Common myeloid progenitor, CD34-positive (primary cell): ENCODE measurements at regions not wholly inside any gene's neighbourhood (a gene's known extent, or its start where the extent isn't known, plus 50 kb on each side); places are given as distances from the start of the nearest gene placed in this dataset.
"Not testable (repeated sequence)": the region's sequence is repeated elsewhere in the genome, so short reads cannot be mapped to it uniquely, and the experiment has no call there.

Experiments
- CTCF ChIA-PET: fragments of 350-600 bp; sonication (Branson Sonifier 250); formaldehyde crosslinking; loops from one replicate; lab custom pipeline; 2021; ENCODE audit warnings: antibody characterized with exemption; lab: Charles Lee
- POLR2A ChIA-PET: fragments of 350-600 bp; sonication (Branson Sonifier 250); formaldehyde crosslinking; loops from one replicate; lab custom pipeline; 2021; ENCODE audit warnings: antibody characterized with exemption; lab: Charles Lee
- DNase-seq, 3 donors: peaks; one replicate each; pipeline versions ENCODE4 v3.0.0 to v3.0.0-alpha.2; 2013
- H3K27ac ChIP-seq, 2 experiments: 1 replicate in 1 of 2; 2 replicates in 1 of 2; pipeline ENCODE4 v1.7.0; 2013; ENCODE audit warnings: inconsistent platforms in 2 of 2, low read length in 2 of 2, mild to moderate bottlenecking in 2 of 2, low read depth in 1 of 2, moderate library complexity in 1 of 2; ENCODE audit not compliant: severe bottlenecking in 2 of 2, insufficient read depth in 1 of 2, poor library complexity in 1 of 2
- H3K27me3 ChIP-seq, 5 experiments: replicated peaks in 2 of 5; 1 replicate in 3 of 5; 2 replicates in 2 of 5; pipeline versions ENCODE4 v1.6.1 to v1.7.0; 2013; ENCODE audit warnings: low read length in 4 of 5, mild to moderate bottlenecking in 2 of 5, moderate library complexity in 2 of 5, inconsistent platforms in 1 of 5; ENCODE audit not compliant: insufficient read depth in 5 of 5, control insufficient read depth in 4 of 5
- H3K36me3 ChIP-seq, 4 experiments: 1 replicate in 2 of 4; 2 replicates in 2 of 4; pipeline versions ENCODE4 v1.6.1 to v1.7.0; 2013; ENCODE audit warnings: low read length in 3 of 4, control low read depth in 1 of 4, mild to moderate bottlenecking in 1 of 4; ENCODE audit not compliant: control insufficient read depth in 4 of 4, insufficient read depth in 4 of 4
- H3K4me1 ChIP-seq, 4 experiments: 1 replicate in 3 of 4; 2 replicates in 1 of 4; pipeline versions ENCODE4 v1.6.1 to v1.7.1; 2013; ENCODE audit warnings: low read length in 3 of 4, mild to moderate bottlenecking in 3 of 4, control low read depth in 1 of 4, inconsistent platforms in 1 of 4, moderate library complexity in 1 of 4; ENCODE audit not compliant: control insufficient read depth in 4 of 4, insufficient read depth in 4 of 4; ENCODE audit errors: control extremely low read depth in 1 of 4
- H3K4me3 ChIP-seq, 7 experiments: 1 replicate in 4 of 7; 2 replicates in 3 of 7; pipeline versions ENCODE4 v1.5.1 to v1.7.0; 2013; ENCODE audit warnings: mild to moderate bottlenecking in 7 of 7, low read length in 6 of 7, moderate library complexity in 6 of 7, inconsistent platforms in 2 of 7, low read depth in 2 of 7, control low read depth in 1 of 7; ENCODE audit not compliant: insufficient read depth in 4 of 7, control insufficient read depth in 1 of 7; ENCODE audit errors: extremely low read depth in 1 of 7
- H3K9me3 ChIP-seq, 5 experiments: 1 replicate in 4 of 5; 2 replicates in 1 of 5; pipeline versions ENCODE4 v1.6.1 to v1.7.1; 2013; ENCODE audit warnings: low read length in 4 of 5, mild to moderate bottlenecking in 2 of 5, inconsistent platforms in 1 of 5, low read depth in 1 of 5, moderate library complexity in 1 of 5; ENCODE audit not compliant: control insufficient read depth in 4 of 5, insufficient read depth in 2 of 5; ENCODE audit errors: control extremely low read depth in 1 of 5
- WGBS: methylation state at CpG from one replicate; pipeline ENCODE4 v1.1.5; 2013; ENCODE audit not compliant: insufficient coverage; 5-methylcytosine and 5-hydroxymethylcytosine counted together

DNA sequence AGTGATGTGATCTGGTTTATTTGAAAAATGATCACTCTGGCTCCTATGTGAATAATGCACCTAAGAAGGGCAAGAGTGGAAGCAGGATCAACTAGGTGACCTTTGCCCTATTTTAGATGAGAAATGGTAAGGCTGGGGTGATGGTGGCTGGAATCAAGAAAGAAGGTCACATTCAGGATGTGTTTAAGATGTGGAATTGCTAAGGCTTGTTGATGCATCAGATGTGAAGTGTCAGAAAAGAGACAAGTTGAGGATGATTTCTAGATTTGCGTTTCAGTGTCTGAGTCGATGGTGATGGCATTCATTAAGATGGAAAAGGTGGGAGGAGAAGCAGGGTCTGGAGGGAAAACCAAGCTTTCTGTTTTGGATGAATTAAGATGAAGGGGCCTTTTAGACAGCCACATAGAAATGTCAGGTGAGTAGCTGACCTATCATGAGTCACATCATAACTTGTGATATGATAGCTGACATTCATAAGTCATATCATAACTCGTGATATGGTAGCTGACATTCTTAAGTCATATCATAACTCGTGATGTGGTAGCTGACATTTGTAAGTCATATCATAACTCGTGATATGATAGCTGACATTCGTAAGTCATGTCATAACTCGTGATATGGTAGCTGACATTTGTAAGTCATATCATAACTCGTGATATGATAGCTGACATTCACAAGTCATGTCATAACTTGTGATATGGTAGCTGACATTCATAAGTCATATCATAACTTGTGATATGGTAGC is 101.2 kb upstream of the SEC11C start:
- ChIA-PET CTCF (interaction anchor here (1.0 kb wide), 1 partner anchor 26 kb away, joined by 4 read pairs; no protein-coding TSS in a partner anchor), POLR2A (no interaction called here)
- no peak overlapping the region for H3K27ac ChIP-seq
- DNase-seq: no peak
- H3K36me3 ChIP-seq: no peaks in the 10 kb centered on the region
- H3K9me3 ChIP-seq: no peaks in the 10 kb centered on the region
- H3K27me3 ChIP-seq: peaks cover 0 to 10% (median 0%) of the 10 kb centered on the region in 5 experiments
- H3K4me3 ChIP-seq: no peak overlapping the region
- no peaks in the 10 kb centered on the region for H3K4me1 ChIP-seq
- 100% methylated on average over 7 of the region's 8 CpGs for WGBS

DNA sequence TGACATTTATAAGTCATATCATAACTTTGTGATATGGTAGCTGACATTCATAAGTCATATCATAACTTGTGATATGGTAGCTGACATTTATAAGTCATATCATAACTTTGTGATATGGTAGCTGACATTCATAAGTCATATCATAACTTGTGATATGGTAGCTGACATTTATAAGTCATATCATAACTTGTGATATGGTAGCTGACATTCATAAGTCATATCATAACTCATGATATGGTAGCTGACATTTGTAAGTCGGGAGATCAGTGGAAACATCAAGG is 100.7 kb upstream of the SEC11C start:
- H3K4me1 ChIP-seq, H3K9me3 ChIP-seq, H3K27ac ChIP-seq, H3K4me3 ChIP-seq, DNase-seq, POLR2A ChIA-PET, H3K27me3 ChIP-seq, H3K36me3 ChIP-seq: not testable (repeated sequence)
- CTCF ChIA-PET: interaction anchor here (1.0 kb wide), 1 partner anchor 25 kb away, joined by 4 read pairs; no protein-coding TSS in a partner anchor
- WGBS: 100% methylated on average over 1 of the region's 1 CpG

DNA sequence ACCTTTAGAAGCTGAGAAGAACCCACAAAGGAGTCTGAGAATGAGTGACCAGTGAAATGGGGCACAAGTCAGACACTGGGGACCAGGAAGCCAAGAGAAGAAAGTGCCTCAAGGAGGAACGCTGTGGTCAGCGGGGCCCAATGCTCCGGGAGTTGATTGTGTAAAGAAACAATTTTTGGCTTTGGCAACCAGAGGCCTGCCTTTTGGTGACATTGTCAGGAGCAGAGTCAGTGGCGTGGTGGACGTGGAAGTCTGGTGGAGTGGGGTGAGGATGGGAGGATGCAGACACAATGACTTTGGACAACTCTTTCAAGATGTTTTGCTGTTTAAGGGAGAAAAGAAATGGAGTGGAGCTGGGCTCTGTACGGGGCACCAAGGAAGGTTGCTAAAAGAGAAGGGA is 100.2 kb upstream of the SEC11C start:
- no peak overlapping the region for H3K4me3 ChIP-seq
- POLR2A ChIA-PET: no interaction called here
- 95% methylated on average over 6 of the region's 6 CpGs for WGBS
- CTCF ChIA-PET: no interaction called here
- H3K27ac ChIP-seq: no peak overlapping the region
- H3K9me3 ChIP-seq: no peaks in the 10 kb centered on the region
- no peaks in the 10 kb centered on the region for H3K36me3 ChIP-seq
- no peak for DNase-seq
- H3K27me3 ChIP-seq: peaks cover 0 to 7% (median 0%) of the 10 kb centered on the region in 5 experiments
- no peaks in the 10 kb centered on the region for H3K4me1 ChIP-seq

DNA sequence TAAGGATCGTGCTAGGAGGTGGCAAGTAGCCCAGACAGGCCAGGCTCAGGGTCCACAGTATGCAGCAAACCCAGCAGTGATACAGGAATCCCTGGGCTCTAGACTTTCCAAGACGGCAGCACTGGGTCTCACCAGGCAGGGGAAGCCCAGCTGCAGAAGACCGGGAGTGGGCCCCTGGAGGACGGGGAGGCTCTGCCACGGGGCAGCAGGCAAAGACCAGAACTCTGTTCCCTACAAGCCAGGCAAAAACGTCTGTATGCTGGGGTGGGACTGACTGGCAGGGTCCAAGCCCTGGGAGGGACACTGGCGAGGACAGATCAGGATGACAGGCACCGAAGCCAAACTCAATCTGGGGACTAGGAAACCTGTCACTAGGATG is 98.9 kb upstream of the SEC11C start:
- Histone ChIP-seq H3K27me3 (peaks cover 0 to 5% (median 0%) of the 10 kb centered on the region in 5 experiments), H3K4me3 (no peak overlapping the region), H3K4me1 (no peaks in the 10 kb centered on the region), H3K9me3 (no peaks in the 10 kb centered on the region), H3K27ac (no peak overlapping the region), H3K36me3 (no peaks in the 10 kb centered on the region)
- WGBS: 95% methylated on average over 8 of the region's 8 CpGs
- POLR2A ChIA-PET: no interaction called here
- CTCF ChIA-PET: interaction anchor here (1.2 to 1.7 kb wide), 2 partner anchors 17 to 272 kb away, joined by 3 read pairs; no protein-coding TSS in a partner anchor
- no peak for DNase-seq

DNA sequence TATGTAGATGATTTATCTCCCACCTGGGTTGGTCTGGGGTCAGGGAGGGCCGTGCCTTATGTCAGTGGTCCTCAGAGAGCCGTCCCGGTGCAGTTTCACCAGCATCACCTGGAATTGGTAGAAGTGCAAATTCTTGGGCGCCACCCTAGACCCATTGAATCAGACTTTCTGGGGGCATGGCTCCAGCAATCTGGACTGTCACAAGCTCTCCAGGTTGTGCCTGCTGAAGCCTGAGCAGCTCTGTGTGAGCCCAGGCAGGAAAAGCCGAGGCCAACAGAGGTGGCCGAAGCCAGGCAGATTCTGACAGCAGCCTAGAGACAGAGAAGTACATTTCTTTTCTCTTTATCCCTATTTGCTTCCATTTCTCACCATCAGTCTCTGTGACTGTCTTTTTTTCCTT is 98.4 kb upstream of the SEC11C start:
- CTCF ChIA-PET: interaction anchor here (1.7 kb wide), 1 partner anchor 273 kb away, joined by 3 read pairs; no protein-coding TSS in a partner anchor
- 85% methylated on average over 6 of the region's 6 CpGs for WGBS

DNA sequence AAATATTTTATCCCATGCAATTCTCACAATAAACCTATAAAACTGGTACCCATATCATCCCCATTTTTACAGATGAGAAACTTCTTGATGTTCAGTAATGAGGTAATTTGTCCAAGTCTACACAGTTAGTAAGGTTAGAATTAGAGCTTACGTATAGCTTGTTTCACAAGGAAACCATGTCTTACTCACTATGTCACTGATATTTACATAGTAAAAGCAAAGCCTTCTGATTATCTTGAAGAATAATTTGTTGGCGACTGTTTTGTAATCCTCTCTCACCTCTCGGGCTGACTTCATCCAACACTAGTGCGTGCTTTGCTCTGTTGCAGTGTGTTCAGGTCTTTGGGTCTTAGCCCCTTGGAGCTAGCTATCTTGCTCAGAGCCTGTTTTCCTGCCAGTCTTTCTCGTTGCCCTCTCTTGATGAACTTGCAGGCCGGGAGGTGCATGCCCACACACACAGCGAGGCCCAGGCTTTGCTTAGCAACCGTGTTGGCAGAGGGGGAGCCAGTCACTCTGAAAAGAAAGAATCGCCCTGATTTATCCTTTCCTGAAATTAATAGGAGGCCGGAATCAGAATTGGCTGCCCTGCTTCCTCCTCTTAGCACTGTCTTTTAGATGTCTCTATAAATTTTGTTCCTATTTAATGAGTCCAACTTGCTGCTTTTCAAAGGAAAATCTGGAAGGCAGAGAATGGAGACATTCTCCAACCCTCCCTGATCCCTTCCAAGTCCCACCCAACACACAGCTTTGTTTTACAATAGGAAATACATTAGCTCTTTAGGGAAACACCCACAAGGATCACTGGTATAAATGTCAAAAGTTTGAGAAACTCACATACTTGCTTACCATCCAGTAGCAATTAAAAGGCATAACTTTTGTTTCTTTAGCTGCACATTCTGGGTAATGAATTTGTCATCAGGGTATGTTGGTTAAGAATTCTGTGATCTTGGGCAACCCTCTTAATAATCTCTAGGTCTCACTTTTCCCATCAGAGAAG is 97.6 kb upstream of the SEC11C start:
- WGBS: 92% methylated on average over 10 of the region's 10 CpGs
- no peaks in the 10 kb centered on the region for H3K36me3 ChIP-seq
- no peak overlapping the region for H3K4me3 ChIP-seq
- ChIA-PET CTCF (interaction anchor here (1.7 kb wide), 1 partner anchor 273 kb away, joined by 3 read pairs; no protein-coding TSS in a partner anchor), POLR2A (no interaction called here)
- H3K4me1 ChIP-seq: no peaks in the 10 kb centered on the region
- H3K27me3 ChIP-seq: peaks cover 0 to 5% (median 0%) of the 10 kb centered on the region in 5 experiments
- no peaks in the 10 kb centered on the region for H3K9me3 ChIP-seq
- DNase-seq: no peak
- H3K27ac ChIP-seq: no peak overlapping the region

More for the DNA sequence above, 98.4 kb upstream of the SEC11C start:
- POLR2A ChIA-PET: no interaction called here
- H3K36me3 ChIP-seq: no peaks in the 10 kb centered on the region
- H3K27ac ChIP-seq: no peak overlapping the region
- H3K4me3 ChIP-seq: no peak overlapping the region
- no peak for DNase-seq
- no peaks in the 10 kb centered on the region for H3K4me1 ChIP-seq
- H3K27me3 ChIP-seq: peaks cover 0 to 5% (median 0%) of the 10 kb centered on the region in 5 experiments
- H3K9me3 ChIP-seq: no peaks in the 10 kb centered on the region
